Cerebellar nuclear complex (tissue), 1 donor: ENCODE measurements at regions not wholly inside any gene's neighbourhood (a gene's known extent, or its start where the extent isn't known, plus 50 kb on each side); places are given as distances from the start of the nearest gene placed in this dataset.

ENCODE experiments used
- DNase-seq, 2 experiments: peaks; one replicate each; lab custom pipeline; 2025; lab: John Stamatoyannopoulos, UW

DNA sequence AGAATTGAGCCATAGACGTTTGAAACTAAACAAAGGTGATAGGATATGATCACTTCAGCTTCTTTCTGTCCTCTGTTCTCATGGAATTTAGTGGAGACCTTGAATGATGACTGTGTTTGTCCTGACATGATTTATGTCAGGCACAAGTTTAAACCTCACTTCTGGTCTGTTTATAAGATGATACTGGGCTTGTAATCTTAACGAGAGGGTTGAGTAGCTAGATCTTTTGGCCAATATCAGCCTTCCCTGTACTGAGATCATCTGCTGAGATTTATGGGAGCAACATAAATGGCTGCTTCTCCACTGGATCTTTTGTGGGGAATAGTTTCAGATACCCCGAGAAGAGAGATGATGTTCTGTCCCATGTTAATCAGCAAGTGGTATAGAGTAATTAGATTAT lies 121.8 kb upstream of the OBI1 start:
- DNase-seq, result no peak

DNA sequence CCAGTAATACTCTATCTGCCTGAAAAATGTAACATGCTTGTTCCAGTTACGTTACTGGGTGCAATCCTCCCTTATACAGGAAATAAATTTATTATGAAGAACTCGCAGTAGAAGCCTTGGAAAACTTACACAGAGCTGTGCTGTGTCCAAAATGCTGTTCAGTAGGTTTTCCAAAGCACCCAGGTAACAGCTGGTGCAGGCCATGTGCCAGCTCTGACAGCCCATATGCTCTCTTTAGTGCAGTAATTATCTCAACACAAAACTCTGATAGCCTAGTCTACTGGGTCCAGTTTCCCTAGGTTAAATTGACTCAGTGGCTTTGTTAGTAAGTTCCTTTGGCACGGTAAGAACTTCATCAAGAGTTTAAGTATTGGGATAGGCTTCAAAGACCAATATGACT lies 120.7 kb upstream of the OBI1 start:
- DNase-seq, result no peak

DNA sequence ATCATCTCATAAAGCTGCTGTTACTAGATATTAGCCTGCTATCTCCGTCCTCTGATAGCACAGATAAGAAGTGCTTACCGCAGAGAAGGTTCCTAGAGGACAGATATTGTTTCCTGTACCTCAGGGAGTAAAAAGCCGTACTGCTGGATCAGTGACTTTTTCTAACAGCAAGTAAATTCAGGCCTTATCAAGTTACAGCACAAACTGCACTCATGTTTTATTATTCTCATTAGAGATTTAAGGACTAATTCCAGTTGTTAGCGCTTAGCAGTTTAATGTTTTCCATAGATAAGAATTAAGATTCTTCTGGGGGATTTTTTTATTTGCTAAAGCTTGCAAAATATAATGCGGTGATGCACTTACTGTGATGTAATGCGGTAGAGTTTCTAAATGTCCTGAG lies 119.0 kb upstream of the OBI1 start:
- no peak for DNase-seq

DNA sequence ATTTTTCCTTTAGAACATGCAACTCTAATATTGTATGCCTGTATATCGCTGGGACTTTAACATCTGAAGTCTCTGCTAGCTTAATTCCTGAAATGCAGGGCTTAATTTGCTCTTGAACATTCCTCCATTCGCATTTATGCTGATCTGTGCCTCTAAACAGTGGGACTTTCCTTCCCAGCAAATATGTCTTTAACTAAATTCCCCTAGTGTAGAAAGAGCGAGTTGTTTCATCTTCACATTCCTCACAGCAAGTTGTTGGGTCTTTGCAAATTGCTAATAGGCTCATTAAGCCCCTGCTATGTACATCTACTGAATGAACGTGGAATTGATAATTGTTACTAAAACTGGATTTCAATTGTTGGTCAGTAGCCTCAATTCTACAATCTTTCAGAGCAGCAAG lies 118.4 kb upstream of the OBI1 start:
- DNase-seq, result no peak

DNA sequence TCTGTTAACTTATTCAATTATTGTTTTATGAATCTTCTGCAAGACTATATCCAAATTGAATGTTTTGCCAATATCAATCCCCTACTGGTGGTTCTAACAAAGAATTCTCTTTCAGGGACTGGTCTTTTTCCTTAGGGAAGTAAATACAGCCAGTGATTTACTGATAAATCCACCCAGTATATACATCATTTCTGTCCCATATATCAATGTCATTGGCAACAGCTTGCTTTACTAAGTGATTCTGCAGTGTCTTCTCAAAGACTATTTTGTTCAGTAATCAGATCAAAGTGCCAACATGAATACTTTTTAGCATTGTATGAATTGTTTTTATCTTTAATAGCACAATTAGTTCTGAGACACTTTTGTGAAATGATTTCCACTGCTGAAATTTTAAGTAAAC lies 114.0 kb upstream of the OBI1 start:
- DNase-seq, result no peak

DNA sequence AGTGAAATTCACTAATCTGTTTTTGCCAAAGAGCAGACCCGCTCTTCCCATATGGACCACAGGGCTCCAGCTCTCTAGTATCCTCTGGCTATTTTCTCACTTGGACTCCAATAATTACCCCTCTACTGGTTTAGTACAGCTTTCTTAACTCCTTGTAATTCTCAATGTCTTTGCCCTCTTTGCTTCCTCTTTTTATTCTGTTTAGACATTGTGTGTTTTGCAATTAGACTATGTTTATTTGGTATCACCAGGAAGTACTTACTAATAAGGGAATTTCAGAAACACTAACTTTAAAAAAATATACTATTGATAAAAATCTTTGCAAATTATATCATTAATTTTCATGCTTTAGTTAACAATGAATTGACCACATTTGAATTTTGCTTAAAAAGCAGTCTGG lies 111.6 kb upstream of the OBI1 start:
- no peak for DNase-seq

DNA sequence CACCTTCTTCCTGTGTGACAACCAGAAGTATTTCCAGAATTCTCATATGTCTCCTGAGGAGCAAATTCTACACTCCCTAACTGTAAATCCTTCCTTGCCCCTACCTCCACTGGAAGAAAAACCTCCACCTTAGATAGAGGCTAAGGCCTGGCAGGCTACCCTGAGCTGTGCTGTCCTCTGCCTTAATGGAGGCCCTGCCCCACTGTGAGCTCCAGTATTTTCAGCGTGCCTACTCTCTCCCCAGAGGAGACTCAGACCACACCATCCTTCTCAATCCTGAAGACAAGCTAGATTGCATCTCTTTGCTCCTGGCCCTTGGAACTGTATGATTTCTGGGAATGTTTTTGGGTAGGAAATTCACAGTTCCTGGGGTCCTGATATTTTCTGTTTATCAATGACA lies 110.0 kb upstream of the OBI1 start:
- DNase-seq, result no peak

DNA sequence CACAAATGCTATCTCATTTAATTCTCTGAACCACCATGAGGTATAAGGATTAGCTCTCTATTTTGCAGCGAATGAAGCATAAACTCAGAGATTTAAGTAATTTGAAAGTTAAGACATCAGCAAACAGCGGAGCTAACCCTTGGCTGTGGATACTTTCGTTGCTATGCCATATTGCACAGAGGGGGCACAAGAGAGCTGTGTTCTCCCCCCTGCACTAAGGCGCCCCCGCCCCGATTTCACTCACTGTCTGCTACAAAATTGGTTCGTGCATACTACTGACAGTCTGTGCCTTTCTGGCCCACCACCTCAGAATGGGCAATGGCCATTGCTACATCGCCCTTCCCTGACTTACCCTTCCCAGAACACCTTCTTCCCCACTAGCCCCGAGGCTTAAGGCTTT lies 105.7 kb upstream of the OBI1 start:
- no peak for DNase-seq

DNA sequence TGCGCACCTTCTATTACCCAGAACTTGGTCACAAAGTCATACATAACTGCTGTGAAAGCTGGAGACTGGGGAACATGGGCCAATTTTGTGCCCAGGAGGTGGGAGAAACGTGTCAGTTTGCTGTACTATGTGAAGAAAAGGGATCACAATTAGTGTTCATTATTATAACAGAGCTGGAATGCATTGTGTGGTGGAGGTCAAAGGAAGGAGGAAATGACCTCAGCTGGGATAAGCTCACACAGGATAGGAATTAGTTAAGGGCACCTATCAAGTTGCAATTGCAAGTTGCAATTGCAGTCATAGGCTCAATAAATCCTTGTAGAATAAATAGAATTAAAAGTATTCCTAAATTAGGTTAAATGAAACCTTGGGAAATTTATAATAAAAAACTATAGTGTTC lies 103.9 kb upstream of the OBI1 start:
- no peak for DNase-seq

DNA sequence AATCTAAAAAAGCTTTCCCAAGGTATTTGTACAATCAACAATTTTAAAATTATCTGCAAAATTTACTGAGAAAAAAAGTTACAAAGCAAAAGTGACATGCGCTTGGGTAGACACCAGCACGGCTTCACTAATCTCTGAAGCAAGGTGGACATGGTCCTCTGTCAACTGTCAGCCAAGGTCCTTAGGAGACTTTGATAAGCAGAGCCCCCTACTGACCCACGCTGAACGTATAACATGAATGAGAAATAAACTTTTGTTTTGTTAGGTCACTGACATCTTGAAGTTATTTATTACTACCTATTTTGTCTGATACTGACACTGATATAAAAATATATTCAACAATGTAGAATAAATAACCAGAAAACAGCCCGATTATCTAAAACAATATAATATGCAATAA lies 100.7 kb upstream of the OBI1 start:
- DNase-seq, result no peak

DNA sequence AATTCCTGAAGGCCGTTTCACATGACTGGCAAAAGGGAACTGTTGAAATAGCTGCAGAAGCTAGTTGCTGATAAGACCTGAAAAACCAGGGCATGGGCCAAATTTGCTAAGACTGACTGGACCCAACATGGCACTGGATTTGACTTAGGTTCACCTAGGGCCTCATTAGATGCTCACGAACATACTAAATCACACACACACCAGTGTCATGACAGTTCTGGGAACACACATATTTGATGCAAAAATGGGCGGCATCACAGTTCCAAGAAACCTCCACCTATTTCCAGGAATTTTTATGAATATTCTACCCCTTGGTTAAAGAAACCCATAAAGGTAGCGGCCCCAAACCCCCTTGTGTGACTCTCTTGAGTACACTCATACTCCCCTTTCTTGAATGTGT lies 99.6 kb upstream of the OBI1 start:
- DNase-seq, result no peak

DNA sequence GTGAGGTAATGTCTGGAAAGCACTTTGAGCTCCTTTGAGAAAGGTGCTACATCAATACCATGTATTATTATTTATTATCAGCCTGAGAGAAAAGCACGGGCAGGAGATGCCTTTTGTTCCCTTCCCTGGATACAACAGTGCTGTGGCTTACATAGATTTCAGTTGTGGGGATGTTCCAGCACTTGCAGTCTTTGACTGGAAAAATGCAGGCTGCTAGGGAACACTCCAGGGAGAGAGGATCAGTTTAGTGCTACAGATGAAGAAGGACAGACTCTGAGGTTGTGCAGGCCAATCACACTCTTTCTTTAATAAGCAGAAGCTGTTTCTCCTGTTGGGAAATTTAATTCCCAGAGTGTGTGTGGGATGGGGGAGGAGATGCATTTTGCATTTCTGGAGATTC lies 94.5 kb upstream of the OBI1 start:
- DNase-seq, result no peak

DNA sequence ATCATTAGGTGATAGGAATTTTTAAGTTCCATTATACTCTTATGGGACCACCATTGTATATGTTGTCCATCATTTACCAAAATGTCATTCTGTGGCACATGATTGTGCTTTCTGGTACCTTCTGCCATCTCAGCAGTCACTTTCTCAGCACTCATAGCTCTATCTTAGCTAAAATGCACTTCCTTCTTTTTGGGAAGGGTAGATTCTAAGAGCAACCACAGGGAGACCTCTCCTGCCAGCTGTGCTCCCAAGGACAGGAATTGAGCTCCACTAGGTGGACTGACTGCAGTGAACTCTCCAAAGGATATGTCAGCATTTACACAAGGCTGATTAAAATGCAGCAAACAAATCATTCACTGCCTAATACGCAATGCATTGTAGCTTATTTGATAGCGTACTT lies 91.8 kb upstream of the OBI1 start:
- DNase-seq, result no peak

DNA sequence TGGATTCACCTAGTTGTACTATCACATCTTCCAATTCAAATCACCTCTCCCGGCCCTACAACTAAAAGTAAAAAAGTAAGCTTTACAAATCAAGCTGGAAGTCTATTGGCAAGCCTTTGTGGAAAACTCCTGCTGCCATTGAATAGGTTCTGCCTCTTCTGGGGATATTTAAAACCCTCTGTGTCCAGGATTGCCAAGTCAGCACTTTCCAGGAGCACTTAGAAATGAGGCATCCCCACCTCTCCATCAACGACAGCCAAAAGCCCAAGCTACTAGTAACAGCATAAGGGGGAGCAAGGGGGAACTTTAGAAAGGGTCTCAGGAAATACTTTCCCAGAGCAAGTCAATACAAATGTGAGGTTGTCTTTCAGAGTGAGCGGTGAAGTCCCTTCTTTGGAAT lies 85.0 kb upstream of the OBI1 start:
- DNase-seq, result no peak

DNA sequence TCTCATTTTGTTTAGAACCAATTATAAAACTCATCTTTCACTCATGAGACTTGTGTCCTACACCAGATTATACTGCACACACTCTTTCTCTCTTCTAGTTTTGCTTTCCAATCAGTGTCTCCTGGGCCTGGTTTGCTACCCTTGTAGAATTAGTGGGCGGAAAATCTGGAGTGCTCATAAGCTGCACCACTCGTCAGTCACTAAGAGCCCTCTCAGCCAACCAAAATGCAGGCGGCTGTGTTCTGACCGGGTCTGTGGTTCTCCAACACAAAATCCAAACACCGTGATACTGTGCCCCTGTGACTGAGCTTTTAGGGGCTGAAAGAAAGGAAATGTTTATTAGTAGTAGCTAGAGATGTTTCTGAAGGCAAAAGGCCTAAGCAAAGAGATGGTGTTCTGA lies 83.7 kb upstream of the OBI1 start:
- no peak for DNase-seq

DNA sequence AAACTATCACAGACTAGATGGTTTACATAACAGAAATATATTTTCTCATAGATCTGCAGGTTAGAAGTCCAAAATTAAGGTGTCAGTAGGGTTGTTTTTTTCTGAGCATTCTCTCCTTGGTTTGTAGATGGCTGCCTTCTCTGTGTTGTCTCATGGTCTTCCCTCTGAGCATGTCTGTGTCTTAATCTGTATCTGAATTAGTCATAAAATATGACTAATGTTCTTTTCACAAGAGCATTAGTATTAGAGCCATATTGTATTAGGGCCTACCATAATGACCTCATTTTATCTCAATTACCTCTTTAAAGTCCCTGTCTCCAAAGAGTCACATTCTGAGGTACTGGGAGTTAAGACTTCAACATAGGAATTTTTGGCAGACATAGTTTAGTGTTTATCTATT lies 77.2 kb upstream of the OBI1 start:
- no peak for DNase-seq

DNA sequence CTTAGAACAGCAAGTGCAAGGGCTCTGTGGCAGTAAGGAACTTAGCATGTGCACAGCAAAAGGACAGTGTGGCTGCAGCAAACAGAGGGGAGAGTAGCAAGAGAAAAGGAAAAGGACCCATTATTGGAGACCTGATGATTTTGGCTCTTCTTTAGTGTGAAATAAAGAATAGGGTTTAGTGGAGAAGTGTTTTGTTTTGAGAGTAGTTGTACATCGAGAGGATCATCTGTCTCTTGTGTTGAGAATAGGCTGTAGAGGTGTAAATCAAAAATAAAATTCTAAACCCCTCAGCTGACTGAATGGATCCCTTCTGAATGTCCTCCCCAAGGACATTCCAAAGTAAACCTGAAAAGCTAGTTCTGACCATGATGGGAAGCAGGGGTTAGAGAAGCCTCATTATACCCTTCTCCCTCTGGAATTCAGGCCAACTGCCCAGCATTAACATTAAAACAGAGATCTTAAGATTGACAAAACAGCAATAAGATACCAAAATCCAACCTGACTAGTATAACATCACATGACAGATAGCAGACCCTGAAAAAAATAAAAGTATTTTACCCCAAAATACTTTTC lies 73.6 kb upstream of the OBI1 start:
- no peak for DNase-seq

DNA sequence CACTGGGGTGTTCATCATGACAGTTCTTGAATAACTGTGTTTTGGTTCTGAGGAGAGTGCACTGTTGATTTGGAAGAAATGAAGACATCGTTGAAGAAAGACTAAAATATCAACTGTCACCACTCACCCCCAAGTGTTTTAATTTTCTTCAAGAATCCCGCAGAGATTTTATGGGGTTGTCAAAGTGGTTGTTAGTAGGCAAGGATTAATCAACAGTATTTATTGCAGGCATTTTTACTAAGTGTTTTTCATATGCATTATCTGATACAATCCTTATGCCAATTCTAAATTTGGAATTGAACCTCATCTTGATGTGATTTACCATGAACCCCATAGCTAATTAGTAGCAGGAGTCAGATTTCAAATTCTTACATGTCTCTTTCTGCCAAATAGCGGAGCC lies 63.7 kb upstream of the OBI1 start:
- DNase-seq, result no peak

DNA sequence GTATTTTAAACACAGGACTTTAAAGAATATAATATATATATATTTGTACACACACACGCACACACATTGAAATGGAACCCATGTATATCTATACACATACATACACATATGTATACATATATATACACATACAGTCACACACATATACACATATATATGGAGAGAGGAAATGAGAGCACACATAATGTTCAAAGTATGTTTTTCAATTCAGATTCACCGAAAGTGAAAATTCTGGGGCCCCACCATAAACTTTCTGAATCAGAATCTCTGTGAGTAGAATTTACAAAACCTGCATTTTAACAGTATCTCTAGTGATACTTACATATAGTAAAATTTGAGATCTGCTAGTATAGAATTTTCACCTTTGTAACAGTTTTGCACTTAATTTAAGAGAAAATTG lies 60.4 kb upstream of the OBI1 start:
- no peak for DNase-seq

DNA sequence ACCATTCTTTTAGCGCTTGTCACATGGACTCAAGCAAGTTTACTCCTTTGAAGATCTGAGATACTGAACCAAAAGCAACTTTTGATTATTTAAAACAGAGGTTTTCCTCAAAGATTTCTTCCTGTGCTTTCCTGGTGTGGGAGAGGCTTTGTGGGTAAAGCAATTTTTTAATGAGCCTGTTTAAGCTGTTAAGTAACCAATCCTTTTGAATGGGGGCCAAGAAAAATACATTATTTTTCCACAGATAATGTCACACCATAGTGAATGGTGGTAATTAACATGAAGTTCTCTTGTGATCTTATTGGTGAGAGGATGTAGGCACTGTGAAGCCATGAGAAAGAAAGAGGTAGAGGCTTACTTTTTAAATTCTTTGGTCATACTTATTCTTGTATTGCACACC lies 55.8 kb upstream of the OBI1 start:
- DNase-seq, result no peak

DNA sequence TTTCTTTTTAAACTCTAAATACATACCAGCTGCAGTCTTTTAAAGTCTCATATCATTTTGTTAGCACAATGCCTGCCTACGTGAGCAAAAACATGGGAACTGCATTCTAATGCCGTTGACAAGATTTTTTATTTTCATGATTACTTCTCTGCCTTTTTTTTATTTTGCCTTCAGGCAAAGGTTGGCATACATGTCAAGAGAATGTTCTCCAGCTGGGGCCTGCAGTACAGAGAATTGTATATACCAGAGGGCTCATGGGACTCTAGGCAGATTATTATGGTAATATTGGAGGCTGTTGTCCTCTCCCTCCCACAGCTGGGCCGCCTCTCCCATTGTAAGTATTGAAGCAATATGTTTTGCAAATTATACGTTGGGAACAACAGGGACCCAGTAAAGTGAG lies 53.9 kb upstream of the OBI1 start:
- DNase-seq, result no peak

DNA sequence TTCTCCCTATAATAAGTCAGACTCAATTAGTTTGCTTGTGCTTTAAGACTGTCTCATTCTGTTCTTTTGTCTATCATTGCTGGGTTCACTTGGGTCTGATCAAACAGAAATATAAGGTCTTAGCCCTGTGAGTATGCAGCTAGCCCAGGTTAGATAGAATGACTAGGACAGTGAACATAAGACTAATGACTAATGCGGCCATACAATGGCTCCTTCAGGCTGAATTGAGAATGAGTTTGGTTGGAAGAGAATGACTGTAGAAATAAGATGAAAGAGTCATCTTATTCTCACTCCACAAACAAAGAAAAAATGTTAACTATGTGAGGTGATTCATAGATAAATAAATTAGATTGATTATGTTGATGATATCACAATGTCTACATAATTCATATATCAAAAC lies 50.1 kb upstream of the OBI1 start:
- DNase-seq, result no peak
